ENCODE measurements at regions not wholly inside any gene's neighbourhood (a gene's known extent, or its start where the extent isn't known, plus 50 kb on each side); places are given as distances from the start of the nearest gene placed in this dataset.
A peak's percentile ranks its signal among the peaks of the same experiment; 100 is the strongest.

DNA sequence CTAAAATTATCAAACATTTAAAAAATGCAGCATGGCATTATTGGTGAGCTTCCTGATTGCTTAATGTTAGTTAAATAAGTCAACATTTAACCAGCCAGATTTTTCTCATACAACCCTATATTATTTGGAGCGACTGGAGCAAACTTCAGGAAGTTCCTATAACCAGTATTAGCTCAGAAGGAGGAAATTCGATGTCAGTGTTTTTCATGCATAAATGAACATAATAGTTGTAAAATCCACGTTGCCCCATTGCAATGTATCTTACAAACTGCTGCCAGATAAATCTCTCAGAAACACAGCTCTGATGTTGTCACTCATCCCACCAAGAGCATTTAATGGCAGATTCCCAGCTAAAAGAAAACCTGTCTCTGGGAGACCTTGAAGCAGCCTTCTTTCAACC is 278.5 kb downstream of the CASP12 start:
- DNase-seq (ENCODE audit: low read depth): no peak
- no peak overlapping the region for H3K4me3 ChIP-seq (ENCODE audit: low read length)
- TF ChIP-seq, protein P1, sequence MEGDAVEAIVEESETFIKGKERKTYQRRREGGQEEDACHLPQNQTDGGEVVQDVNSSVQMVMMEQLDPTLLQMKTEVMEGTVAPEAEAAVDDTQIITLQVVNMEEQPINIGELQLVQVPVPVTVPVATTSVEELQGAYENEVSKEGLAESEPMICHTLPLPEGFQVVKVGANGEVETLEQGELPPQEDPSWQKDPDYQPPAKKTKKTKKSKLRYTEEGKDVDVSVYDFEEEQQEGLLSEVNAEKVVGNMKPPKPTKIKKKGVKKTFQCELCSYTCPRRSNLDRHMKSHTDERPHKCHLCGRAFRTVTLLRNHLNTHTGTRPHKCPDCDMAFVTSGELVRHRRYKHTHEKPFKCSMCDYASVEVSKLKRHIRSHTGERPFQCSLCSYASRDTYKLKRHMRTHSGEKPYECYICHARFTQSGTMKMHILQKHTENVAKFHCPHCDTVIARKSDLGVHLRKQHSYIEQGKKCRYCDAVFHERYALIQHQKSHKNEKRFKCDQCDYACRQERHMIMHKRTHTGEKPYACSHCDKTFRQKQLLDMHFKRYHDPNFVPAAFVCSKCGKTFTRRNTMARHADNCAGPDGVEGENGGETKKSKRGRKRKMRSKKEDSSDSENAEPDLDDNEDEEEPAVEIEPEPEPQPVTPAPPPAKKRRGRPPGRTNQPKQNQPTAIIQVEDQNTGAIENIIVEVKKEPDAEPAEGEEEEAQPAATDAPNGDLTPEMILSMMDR (conservative IDR thresholded peaks at IDR 0.05; ENCODE audit: low read depth, low read length): no peak

DNA sequence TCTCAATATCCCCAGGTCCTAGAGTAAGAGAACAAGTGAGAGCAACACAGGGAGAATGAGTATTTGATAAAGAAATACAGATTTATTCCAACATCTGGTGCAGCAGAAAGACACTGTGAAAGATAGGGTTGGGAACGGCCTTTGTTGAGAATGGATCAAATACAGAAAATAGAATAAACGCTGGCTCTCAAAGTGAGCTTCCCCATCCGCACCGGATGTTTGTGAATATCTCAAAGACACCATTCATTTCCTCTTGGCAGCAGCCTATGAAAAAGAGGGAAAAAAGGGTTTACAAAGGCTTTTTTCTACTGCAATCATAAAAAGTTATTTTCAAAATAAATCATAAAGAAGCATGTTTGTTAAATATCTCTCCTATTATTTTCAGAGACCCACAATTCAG is 279.3 kb downstream of the CASP12 start:
- DNase-seq (ENCODE audit: low read depth): no peak

GRCh38 chr11:104614961-104615360 is 283.3 kb downstream of the CASP12 start:
- TF ChIP-seq, protein P1 (conservative IDR thresholded peaks at IDR 0.05; ENCODE audit: low read depth, low read length): no peak
- no peak for DNase-seq (ENCODE audit: low read depth)
- H3K4me3 ChIP-seq (ENCODE audit: low read length): no peak overlapping the region

More for the DNA sequence above, 279.3 kb downstream of the CASP12 start:
- TF ChIP-seq, protein P1 (conservative IDR thresholded peaks at IDR 0.05; ENCODE audit: low read depth, low read length): no peak
- no peak overlapping the region for H3K4me3 ChIP-seq (ENCODE audit: low read length)

DNA sequence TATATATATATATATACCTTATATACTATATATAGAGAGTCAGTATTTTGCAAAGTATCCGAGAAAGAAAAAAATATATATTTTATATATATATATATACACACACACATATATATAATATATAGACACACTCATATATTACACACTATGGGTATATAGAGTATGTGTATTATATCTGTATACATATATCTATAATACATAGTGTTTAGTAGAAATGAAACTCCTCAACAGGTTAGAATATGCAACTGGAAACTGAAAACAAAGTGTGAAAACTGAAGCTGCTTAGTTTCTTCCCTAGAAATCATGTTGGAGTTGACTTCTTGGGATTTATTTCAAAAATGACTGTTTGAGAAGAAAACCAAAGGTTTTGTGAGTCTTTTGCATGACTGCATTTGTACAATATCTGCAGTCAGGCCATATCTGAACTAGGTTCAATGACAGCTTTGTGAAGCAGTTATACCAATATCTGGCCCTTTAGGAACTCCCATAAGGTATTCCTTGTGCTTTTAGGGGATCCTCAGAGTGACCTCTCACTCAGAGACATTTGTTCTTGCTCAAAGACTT is 284.1 kb downstream of the CASP12 start:
- TF ChIP-seq, protein P1 (conservative IDR thresholded peaks at IDR 0.05; ENCODE audit: low read depth, low read length): no peak
- no peak for DNase-seq (ENCODE audit: low read depth)
- H3K4me3 ChIP-seq (ENCODE audit: low read length): no peak overlapping the region

- no peak for DNase-seq (ENCODE audit: low read depth)
- H3K4me3 ChIP-seq (ENCODE audit: low read length): no peak overlapping the region
- TF ChIP-seq, protein P1 (conservative IDR thresholded peaks at IDR 0.05; ENCODE audit: low read depth, low read length): no peak
These were observed 287.6 kb downstream of the CASP12 start for GRCh38 chr11:104610635-104611034.

GRCh38 chr11:104609311-104610085 is 288.8 kb downstream of the CASP12 start:
- no peak overlapping the region for H3K4me3 ChIP-seq (ENCODE audit: low read length)
- DNase-seq (ENCODE audit: low read depth): peak; percentile 52
- TF ChIP-seq, protein P1 (conservative IDR thresholded peaks at IDR 0.05; ENCODE audit: low read depth, low read length): peak; percentile 84

GRCh38 chr11:104602643-104603042 is 295.6 kb downstream of the CASP12 start:
- H3K4me3 ChIP-seq (ENCODE audit: low read length): no peak overlapping the region
- TF ChIP-seq, protein P1 (conservative IDR thresholded peaks at IDR 0.05; ENCODE audit: low read depth, low read length): no peak
- DNase-seq (ENCODE audit: low read depth): no peak
